ENCODE measurements at regions not wholly inside any gene's neighbourhood (a gene's known extent, or its start where the extent isn't known, plus 50 kb on each side); places are given as distances from the start of the nearest gene placed in this dataset.

DNA sequence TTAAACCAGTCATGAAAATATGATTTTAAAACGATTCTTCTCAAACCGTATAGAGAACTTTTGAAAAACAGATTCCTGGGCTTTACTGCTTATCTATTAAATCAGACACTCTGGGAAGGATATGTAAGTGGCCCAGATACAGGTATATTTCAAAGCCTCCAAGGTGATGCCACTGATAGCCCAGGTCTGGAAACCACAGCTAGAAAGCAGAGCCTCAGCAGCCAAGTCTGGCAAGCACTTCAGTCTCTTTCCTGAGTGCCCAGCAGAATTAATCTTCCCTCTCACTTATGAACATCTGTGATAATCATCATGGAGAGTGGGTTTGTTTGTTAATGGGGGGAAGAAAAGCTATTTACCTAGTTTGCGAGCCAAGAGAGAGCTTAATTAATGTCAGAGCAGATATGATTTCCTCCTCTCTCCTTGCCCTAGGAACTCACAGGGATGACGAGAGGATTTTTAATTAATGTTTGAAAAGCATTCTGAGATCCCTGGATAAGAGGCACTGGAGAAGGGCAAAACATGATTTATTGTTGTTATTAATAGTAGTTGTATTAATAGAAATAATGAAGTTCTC is 368.4 kb downstream of the TLE1 start:
- TF ChIP-seq, protein P1, sequence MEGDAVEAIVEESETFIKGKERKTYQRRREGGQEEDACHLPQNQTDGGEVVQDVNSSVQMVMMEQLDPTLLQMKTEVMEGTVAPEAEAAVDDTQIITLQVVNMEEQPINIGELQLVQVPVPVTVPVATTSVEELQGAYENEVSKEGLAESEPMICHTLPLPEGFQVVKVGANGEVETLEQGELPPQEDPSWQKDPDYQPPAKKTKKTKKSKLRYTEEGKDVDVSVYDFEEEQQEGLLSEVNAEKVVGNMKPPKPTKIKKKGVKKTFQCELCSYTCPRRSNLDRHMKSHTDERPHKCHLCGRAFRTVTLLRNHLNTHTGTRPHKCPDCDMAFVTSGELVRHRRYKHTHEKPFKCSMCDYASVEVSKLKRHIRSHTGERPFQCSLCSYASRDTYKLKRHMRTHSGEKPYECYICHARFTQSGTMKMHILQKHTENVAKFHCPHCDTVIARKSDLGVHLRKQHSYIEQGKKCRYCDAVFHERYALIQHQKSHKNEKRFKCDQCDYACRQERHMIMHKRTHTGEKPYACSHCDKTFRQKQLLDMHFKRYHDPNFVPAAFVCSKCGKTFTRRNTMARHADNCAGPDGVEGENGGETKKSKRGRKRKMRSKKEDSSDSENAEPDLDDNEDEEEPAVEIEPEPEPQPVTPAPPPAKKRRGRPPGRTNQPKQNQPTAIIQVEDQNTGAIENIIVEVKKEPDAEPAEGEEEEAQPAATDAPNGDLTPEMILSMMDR (IDR thresholded peaks at IDR 0.05) = no peak
- TF ChIP-seq POLR2A (IDR thresholded peaks at IDR 0.05) (no peak), EP300 (IDR thresholded peaks at IDR 0.05) (no peak), POLR2AphosphoS5 (IDR thresholded peaks at IDR 0.05) (no peak)
